DMS153 treated with DMSO at 0.1 percent for 48 hours (cell line): ENCODE measurements at regions not wholly inside any gene's neighbourhood (a gene's known extent, or its start where the extent isn't known, plus 50 kb on each side); places are given as distances from the start of the nearest gene placed in this dataset.
A peak's percentile ranks its signal among the peaks of the same experiment; 100 is the strongest.

Experiments used
- DNase-seq: peaks from one replicate; lab custom pipeline; 2025; ENCODE audit not compliant: unreplicated experiment; lab: John Stamatoyannopoulos, UW

GRCh38 chr20:51886891-51887608, 84.7 kb upstream of the SALL4 start:
- no peak for DNase-seq

- no peak for DNase-seq
These were observed 84.0 kb upstream of the SALL4 start for GRCh38 chr20:51886341-51886740.

- no peak for DNase-seq
These were observed 82.2 kb upstream of the SALL4 start for GRCh38 chr20:51884561-51884960.

- DNase-seq, result no peak
These were observed 77.9 kb upstream of the SALL4 start for GRCh38 chr20:51880188-51880587.

- DNase-seq, result peak; percentile 58
These were observed 74.1 kb upstream of the SALL4 start for GRCh38 chr20:51876313-51876940.

- no peak for DNase-seq
These were observed 71.3 kb upstream of the SALL4 start for GRCh38 chr20:51873652-51874051.

GRCh38 chr20:51871943-51872342, 69.6 kb upstream of the SALL4 start:
- DNase-seq, result no peak

GRCh38 chr20:51869002-51869401, 66.7 kb upstream of the SALL4 start:
- DNase-seq, result no peak

- no peak for DNase-seq
These were observed 64.9 kb upstream of the SALL4 start for GRCh38 chr20:51867251-51867650.

GRCh38 chr20:51864967-51865366, 62.6 kb upstream of the SALL4 start:
- DNase-seq, result no peak

- DNase-seq, result no peak
These were observed 60.5 kb upstream of the SALL4 start for GRCh38 chr20:51862796-51863195.

- no peak for DNase-seq
These were observed 59.6 kb upstream of the SALL4 start for GRCh38 chr20:51861726-51862466.

- no peak for DNase-seq
These were observed 58.0 kb upstream of the SALL4 start for GRCh38 chr20:51860111-51860882.

- no peak for DNase-seq
These were observed 54.1 kb upstream of the SALL4 start for GRCh38 chr20:51856432-51856831.

- DNase-seq, result no peak
These were observed 52.6 kb upstream of the SALL4 start for GRCh38 chr20:51854921-51855320.
